GM21526 (cell line): ENCODE measurements at regions not wholly inside any gene's neighbourhood (a gene's known extent, or its start where the extent isn't known, plus 50 kb on each side); places are given as distances from the start of the nearest gene placed in this dataset.

Experiments
- ATAC-seq: cut with Tn5 transposase; IDR thresholded peaks from one replicate; pipeline ENCODE4 v1.9.1; 2021; ENCODE audit warnings: moderate library complexity; ENCODE audit not compliant: unreplicated experiment, low FRiP score

- ATAC-seq, result no peak
Observed at GRCh38 chr9:80077059-80077458, 505.3 kb downstream of the TLE4 start.

GRCh38 chr9:80076162-80076561 lies 504.4 kb downstream of the TLE4 start:
- no peak for ATAC-seq

GRCh38 chr9:80074439-80074838 lies 502.7 kb downstream of the TLE4 start:
- no peak for ATAC-seq

GRCh38 chr9:80072451-80072850 lies 500.7 kb downstream of the TLE4 start:
- ATAC-seq, result no peak

- no peak for ATAC-seq
Observed at GRCh38 chr9:80070071-80070742, 498.4 kb downstream of the TLE4 start.

GRCh38 chr9:80066931-80067330 lies 495.2 kb downstream of the TLE4 start:
- no peak for ATAC-seq

- no peak for ATAC-seq
Observed at GRCh38 chr9:80062567-80062966, 490.8 kb downstream of the TLE4 start.

- ATAC-seq, result no peak
Observed at GRCh38 chr9:80061940-80062339, 490.2 kb downstream of the TLE4 start.

GRCh38 chr9:80061096-80061495 lies 489.3 kb downstream of the TLE4 start:
- ATAC-seq, result no peak

GRCh38 chr9:80059979-80060378 lies 488.2 kb downstream of the TLE4 start:
- no peak for ATAC-seq

GRCh38 chr9:80059191-80059590 lies 487.4 kb downstream of the TLE4 start:
- ATAC-seq, result no peak

- no peak for ATAC-seq
Observed at GRCh38 chr9:80052830-80053229, 481.1 kb downstream of the TLE4 start.

- no peak for ATAC-seq
Observed at GRCh38 chr9:80049096-80049782, 477.5 kb downstream of the TLE4 start.

- ATAC-seq, result no peak
Observed at GRCh38 chr9:80046481-80046880, 474.7 kb downstream of the TLE4 start.

GRCh38 chr9:80041821-80042220 lies 470.1 kb downstream of the TLE4 start:
- ATAC-seq, result no peak

- ATAC-seq, result no peak
Observed at GRCh38 chr9:80040457-80040856, 468.7 kb downstream of the TLE4 start.

- no peak for ATAC-seq
Observed at GRCh38 chr9:80030801-80031200, 459.0 kb downstream of the TLE4 start.

GRCh38 chr9:80028501-80028900 lies 456.7 kb downstream of the TLE4 start:
- ATAC-seq, result no peak

GRCh38 chr9:80025796-80026520 lies 454.2 kb downstream of the TLE4 start:
- ATAC-seq, result no peak

- no peak for ATAC-seq
Observed at GRCh38 chr9:80025131-80025530, 453.4 kb downstream of the TLE4 start.

GRCh38 chr9:80020530-80020929 lies 448.8 kb downstream of the TLE4 start:
- ATAC-seq, result no peak

GRCh38 chr9:80020056-80020455 lies 448.3 kb downstream of the TLE4 start:
- no peak for ATAC-seq
